Lower leg skin (tissue), 4 donors: ENCODE measurements at regions not wholly inside any gene's neighbourhood (a gene's known extent, or its start where the extent isn't known, plus 50 kb on each side); places are given as distances from the start of the nearest gene placed in this dataset.
"Not testable (repeated sequence)": the region's sequence is repeated elsewhere in the genome, so short reads cannot be mapped to it uniquely, and the experiment has no call there.

Experiments
- DNase-seq, 2 donors: peaks; one replicate each; pipeline ENCODE4 v3.0.0-alpha.2; 2019; ENCODE audit warnings: low spot score in 2 of 2
- H3K4me3 ChIP-seq: fragments of 200-600 bp; sonication (generic); 2 replicates; pipeline ENCODE4 v1.5.1; 2017; ENCODE audit warnings: mild to moderate bottlenecking, low read depth; ENCODE audit not compliant: poor library complexity, severe bottlenecking
- CTCF ChIP-seq, 3 donors: fragments of 450-650 bp; IDR thresholded peaks; one replicate each; pipeline ENCODE4 v1.5.1; 2016; ENCODE audit warnings: antibody characterized with exemption in 3 of 3, mild to moderate bottlenecking in 3 of 3, moderate library complexity in 2 of 3
- POLR2A ChIP-seq, 2 donors: fragments of 450-650 bp; IDR thresholded peaks; one replicate each; pipeline ENCODE4 v1.6.1; 2016 to 2017; ENCODE audit warnings: antibody characterized with exemption in 2 of 2, mild to moderate bottlenecking in 1 of 2, moderate library complexity in 1 of 2
- WGBS, 2 donors: methylation state at CpG; one replicate each; pipeline ENCODE4 v1.1.5; 2018; 5-methylcytosine and 5-hydroxymethylcytosine counted together
- intact Hi-C: fragments of 100-400 bp; cut with DNase I; formaldehyde crosslinking; loops from one replicate; pipeline ENCODE4 v1.15.0; 2023; ENCODE audit warnings: low total_unique reads

- no peak overlapping the region for H3K4me3 ChIP-seq
- TF ChIP-seq POLR2A (IDR thresholded peaks at IDR 0.05) (no peak), CTCF (IDR thresholded peaks at IDR 0.05) (no peak)
- WGBS, 2 donors = 45 to 52% methylated on average over 4 of the region's 4 CpGs
- intact Hi-C loops = no loop called here
- DNase-seq = no peak
These were observed 157.7 kb downstream of the VEGFA start for GRCh38 chr6:43927532-43928210.

- no peak overlapping the region for H3K4me3 ChIP-seq
- no peak for DNase-seq
- 49 to 64% methylated on average over 17 of the region's 17 CpGs for WGBS, 2 donors
- TF ChIP-seq CTCF (IDR thresholded peaks at IDR 0.05) (no peak), POLR2A (IDR thresholded peaks at IDR 0.05) (no peak)
- intact Hi-C loops = no loop called here
These were observed 156.9 kb downstream of the VEGFA start for GRCh38 chr6:43926634-43927531.

- DNase-seq, H3K4me3 ChIP-seq, intact Hi-C loops: not testable (repeated sequence)
- WGBS, 2 donors = 96 to 98% methylated on average over 7 of the region's 7 CpGs
These were observed 155.7 kb downstream of the VEGFA start for GRCh38 chr6:43925636-43926139.

- intact Hi-C loops = no loop called here
- DNase-seq = no peak
- WGBS, 2 donors = 54 to 56% methylated on average over 12 of the region's 12 CpGs
These were observed 154.3 kb downstream of the VEGFA start for GRCh38 chr6:43924222-43924702.

GRCh38 chr6:43923376-43924221, 153.6 kb downstream of the VEGFA start:
- WGBS, 2 donors = 85 to 92% methylated on average over 15 of the region's 15 CpGs
- intact Hi-C loops = no loop called here
- H3K4me3 ChIP-seq = no peak overlapping the region
- no peak for TF ChIP-seq POLR2A (IDR thresholded peaks at IDR 0.05)
- TF ChIP-seq CTCF (IDR thresholded peaks at IDR 0.05) = no peak
- DNase-seq = no peak

More at GRCh38 chr6:43924222-43924702, 154.3 kb downstream of the VEGFA start:
- TF ChIP-seq POLR2A (IDR thresholded peaks at IDR 0.05) (no peak), CTCF (IDR thresholded peaks at IDR 0.05) (no peak)
- H3K4me3 ChIP-seq = no peak overlapping the region
